NCI-H510A treated with DMSO at 0.1 percent for 48 hours (cell line): ENCODE measurements at regions not wholly inside any gene's neighbourhood (a gene's known extent, or its start where the extent isn't known, plus 50 kb on each side); places are given as distances from the start of the nearest gene placed in this dataset.

ENCODE experiments used
- DNase-seq: peaks from one replicate; lab custom pipeline; 2025; lab: John Stamatoyannopoulos, UW

DNA sequence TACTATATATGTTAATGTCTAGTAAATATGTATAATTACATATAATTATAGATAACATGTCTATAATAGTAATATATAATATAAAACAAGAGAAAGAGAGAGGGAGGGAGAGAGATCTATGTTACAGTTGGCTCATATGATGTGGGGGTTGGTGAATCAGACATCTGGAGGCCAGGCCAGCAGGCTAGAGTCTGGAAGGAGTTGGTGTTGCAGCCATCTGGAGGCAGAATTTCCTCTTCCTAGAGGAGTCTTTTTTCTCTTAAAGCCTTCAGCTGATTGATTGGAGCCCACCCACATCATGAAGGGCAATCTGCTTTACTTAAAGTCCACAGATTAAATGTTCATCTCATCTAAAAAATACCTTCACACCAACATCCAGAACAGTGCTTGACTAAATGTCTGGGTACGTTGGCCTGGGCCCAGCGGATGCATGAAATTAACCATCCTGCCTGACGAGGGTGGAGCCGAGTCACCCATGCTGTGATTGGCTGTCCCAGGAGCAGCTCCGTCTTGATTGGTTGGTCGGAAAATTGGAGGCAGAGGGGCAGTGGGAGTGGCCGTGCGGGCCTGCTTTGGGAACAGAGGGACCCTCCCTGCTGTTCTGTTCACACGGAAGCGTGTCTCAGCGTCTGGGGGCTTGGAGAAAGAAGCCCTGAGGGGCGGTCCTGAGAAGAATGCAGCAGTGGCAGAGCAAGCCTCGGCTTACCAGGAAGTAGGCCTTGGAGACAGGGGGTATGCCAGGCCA is 392.4 kb downstream of the QKI start:
- no peak for DNase-seq

DNA sequence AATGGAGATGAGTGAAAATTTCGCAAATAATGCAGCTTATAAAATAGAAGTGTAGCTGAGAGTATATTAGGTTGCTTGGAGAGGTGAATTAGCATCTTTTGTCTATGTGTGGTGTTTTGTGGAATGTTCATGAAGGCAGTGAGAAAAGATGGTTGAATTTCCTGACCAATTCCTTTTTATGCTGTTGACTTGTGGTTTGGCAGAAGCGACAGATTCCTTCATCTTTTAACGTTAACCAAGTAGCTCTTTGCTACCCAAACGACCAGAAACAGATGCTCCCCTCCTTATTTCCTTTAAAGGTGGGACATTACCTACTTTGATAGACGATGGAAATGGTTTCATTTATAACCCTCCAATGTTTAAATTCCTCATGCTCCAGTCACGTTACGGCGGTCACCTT is 390.5 kb downstream of the QKI start:
- no peak for DNase-seq

GRCh38 chr6:163802267-163802666 is 387.7 kb downstream of the QKI start:
- DNase-seq: no peak

DNA sequence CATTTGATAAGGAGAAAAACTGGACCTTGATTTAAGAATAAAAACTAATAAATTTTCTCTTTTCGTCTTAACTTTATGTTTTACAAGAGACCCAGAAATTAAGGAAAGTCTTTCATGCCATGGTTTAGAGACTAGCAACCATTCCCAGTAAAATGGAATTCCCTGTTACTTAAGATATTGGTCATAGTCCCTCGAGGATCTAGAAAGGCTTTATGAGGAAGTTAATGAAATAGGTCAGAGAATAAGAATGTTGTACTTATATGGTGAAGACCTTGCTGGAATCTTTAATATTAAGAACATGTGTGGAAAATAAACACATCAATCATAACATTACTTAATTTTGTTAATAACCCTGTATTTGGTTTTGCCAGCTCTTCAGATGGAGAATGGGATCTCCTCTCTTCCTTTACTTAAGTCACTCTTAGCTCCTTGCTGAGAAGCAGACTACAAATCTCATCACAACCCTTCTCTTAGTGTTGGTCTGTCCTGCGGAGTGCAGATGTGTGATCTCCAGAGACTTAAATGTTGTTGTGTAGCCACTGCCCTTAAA is 382.9 kb downstream of the QKI start:
- DNase-seq: no peak

- DNase-seq: no peak
Observed at GRCh38 chr6:163793011-163793983, 378.8 kb downstream of the QKI start.

GRCh38 chr6:163790266-163790840 is 375.8 kb downstream of the QKI start:
- DNase-seq: no peak

DNA sequence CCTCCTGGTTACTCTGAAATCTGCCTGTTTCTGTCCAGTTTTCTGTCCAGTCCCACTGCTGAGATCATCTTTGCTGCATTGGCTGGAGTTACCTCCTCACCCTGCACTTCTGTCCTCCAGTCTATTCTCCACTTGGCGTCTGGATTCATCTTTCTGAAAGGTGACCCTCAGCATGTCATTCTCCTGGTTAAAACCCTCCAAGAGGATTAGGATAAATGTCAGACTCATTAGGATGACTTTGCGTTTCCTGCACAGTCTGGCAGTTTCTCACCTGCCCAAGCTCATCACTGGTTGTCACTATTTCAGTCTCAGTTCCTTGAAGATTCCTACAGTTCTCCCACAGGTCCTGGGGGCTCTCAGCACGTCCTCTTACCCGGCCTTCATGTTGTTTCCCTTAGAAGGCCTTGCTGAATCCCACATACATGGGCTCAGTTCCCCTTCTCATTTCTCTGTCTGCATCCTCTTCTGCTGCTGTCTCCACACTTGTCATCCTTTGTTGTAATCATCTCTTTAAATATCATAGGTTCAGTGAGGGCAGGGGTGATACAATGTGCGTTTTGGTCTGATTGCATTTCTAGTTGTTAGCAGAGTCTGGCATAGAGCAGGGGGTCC is 374.8 kb downstream of the QKI start:
- no peak for DNase-seq

DNA sequence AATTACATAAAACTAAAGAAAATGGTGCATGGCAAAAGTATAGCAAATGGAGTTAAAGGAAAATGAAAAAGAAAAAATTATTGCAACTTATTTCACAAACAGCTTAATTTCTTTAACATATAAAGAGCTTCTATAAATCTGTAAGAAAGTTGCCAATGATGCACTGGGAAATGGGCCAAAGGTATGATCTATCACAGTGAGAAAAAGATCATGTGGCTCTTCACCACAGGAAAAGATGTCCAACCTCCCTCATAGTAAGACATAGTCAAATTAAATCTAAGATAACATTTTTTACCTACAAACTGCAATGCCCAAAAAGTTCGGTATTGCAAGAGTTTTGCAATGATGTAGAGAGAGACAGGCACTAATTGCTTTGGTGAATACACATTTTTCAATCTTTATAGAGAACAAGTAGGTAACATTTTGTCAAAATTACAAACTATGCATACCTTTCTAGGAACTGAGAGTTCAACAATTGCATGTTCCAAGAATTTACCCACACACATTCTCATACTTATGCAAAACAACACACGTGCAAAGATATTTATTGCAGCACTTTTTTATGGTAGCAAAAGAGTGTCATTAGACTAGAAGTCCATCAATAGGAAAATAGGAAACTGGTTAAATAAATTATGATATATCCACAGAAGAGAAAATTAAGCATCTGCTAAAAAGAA is 372.6 kb downstream of the QKI start:
- DNase-seq: no peak

GRCh38 chr6:163782436-163783003 is 368.0 kb downstream of the QKI start:
- DNase-seq: no peak

DNA sequence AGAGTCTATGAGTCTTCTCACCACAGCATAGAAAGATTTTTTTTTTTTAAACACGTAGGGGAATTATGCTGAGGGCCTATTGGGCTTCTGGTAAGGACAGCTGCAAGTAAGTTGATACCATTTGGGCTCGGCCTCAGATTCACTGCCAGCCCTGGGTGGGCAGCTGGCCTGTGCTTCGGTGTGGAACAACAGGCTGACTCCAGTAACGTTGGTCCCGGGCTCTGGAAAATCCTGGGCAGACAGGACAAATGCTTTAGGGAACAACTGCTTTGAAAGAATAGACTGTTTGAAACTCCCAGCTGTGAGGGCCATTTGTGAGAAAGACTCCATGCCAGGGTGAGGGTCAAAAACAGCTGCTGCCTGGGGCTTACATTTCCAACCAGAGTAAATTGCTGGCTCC is 366.5 kb downstream of the QKI start:
- DNase-seq: no peak

GRCh38 chr6:163779727-163780284 is 365.3 kb downstream of the QKI start:
- DNase-seq: no peak

GRCh38 chr6:163777716-163778115 is 363.2 kb downstream of the QKI start:
- DNase-seq: no peak

- no peak for DNase-seq
Observed at GRCh38 chr6:163776906-163777686, 362.6 kb downstream of the QKI start.

GRCh38 chr6:163776196-163776905 is 361.8 kb downstream of the QKI start:
- DNase-seq: no peak

GRCh38 chr6:163775313-163775712 is 360.8 kb downstream of the QKI start:
- DNase-seq: no peak

DNA sequence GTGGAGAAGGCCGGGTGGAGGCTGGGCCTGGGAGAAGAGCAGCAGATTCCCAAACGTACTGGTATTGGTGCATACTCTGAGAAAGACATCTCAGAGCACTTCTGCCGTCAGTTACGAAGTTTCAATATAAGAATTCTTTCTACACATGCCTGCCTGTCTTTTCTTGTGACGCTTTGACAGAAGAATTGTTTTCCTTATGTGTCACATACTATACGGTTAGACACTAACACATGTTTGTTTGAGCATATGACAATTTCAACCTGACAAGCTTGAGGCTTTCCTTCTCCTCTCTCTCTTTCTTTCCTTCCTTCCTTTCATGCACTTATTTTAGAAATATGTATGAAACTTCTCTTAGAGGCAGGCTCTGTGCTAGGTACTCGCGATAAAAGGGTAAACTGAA is 360.0 kb downstream of the QKI start:
- DNase-seq: no peak

DNA sequence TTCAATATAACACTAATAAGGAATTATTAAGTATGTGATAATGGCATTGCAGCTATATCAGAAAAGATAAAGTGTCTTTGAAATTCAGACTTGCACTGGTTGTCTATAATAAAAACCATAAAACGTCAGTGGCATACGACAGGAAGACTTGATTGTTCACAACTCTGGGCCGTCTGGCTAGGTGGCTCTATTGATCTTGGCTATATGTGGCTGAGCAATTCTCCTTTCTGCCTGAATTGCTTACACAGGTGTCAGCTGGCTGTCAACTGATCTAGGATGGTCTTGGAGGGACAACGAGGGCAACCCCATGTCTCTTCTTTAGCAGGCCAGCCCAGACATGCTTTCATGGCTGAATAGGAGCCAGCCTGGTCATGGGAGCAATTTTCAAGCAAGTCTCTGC is 359.1 kb downstream of the QKI start:
- DNase-seq: no peak

DNA sequence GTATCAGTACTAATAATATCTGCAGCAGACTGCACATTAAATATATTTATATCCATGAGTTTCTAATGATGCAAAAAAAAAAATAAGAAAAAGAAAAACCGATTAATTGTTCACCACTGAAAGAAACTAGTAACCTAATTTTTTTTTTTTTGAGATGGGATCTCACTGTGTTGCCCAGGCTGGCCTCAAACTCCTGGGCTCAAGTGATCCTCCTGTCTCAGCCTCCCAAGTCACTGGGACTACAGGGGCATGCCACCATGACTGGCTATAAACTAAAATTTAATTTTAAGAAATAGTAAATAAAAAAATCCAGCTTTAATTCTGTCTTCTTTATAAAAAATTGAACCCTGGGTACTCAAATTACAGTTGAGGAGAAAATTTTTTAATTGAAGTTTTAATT is 358.2 kb downstream of the QKI start:
- DNase-seq: no peak

DNA sequence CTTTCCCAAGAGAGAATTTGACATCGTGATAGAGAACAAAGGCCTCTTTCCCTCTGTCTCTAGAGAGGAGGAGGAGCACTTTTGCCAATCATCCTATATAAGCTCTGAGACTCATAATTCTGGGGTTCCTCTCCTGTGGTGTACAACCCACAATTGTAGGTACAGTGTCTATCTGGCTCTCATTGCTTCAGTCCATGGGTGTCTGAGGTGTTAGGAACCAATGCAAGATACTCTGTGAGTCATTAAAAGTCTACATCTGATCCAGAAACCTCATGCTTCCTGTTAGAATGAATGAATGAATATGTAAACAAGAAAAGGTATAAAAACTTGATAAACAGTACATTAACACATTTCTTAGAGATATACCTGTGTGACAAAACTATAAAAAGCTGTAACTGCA is 356.7 kb downstream of the QKI start:
- DNase-seq: no peak
